ENCODE measurements at regions not wholly inside any gene's neighbourhood (a gene's known extent, or its start where the extent isn't known, plus 50 kb on each side); places are given as distances from the start of the nearest gene placed in this dataset.

- peak; percentile 89 for DNase-seq (ENCODE audit: low read depth)
- H3K4me3 ChIP-seq (ENCODE audit: low read depth, low read length), result no peak overlapping the region
- no peak for TF ChIP-seq CTCF (IDR thresholded peaks at IDR 0.05; ENCODE audit: insufficient read depth, low read length)
Measured at GRCh38 chr4:53654300-53654758, 63.0 kb upstream of the LNX1 start.

- DNase-seq (ENCODE audit: low read depth), result peak; percentile 15
- H3K4me3 ChIP-seq (ENCODE audit: low read depth, low read length), result no peak overlapping the region
- TF ChIP-seq CTCF (IDR thresholded peaks at IDR 0.05; ENCODE audit: insufficient read depth, low read length), result no peak
Measured at GRCh38 chr4:53653484-53654053, 62.3 kb upstream of the LNX1 start.

- no peak overlapping the region for H3K4me3 ChIP-seq (ENCODE audit: low read depth, low read length)
- peak; percentile 64 for DNase-seq (ENCODE audit: low read depth)
- no peak for TF ChIP-seq CTCF (IDR thresholded peaks at IDR 0.05; ENCODE audit: insufficient read depth, low read length)
Measured at GRCh38 chr4:53651156-53651735, 60.0 kb upstream of the LNX1 start.

GRCh38 chr4:53649357-53649756 lies 58.1 kb upstream of the LNX1 start:
- TF ChIP-seq CTCF (IDR thresholded peaks at IDR 0.05; ENCODE audit: insufficient read depth, low read length), result no peak
- DNase-seq (ENCODE audit: low read depth), result no peak
- H3K4me3 ChIP-seq (ENCODE audit: low read depth, low read length), result no peak overlapping the region

GRCh38 chr4:53647547-53647946 lies 56.3 kb upstream of the LNX1 start:
- no peak for TF ChIP-seq CTCF (IDR thresholded peaks at IDR 0.05; ENCODE audit: insufficient read depth, low read length)
- no peak overlapping the region for H3K4me3 ChIP-seq (ENCODE audit: low read depth, low read length)
- DNase-seq (ENCODE audit: low read depth), result no peak

- no peak overlapping the region for H3K4me3 ChIP-seq (ENCODE audit: low read depth, low read length)
- DNase-seq (ENCODE audit: low read depth), result no peak
- TF ChIP-seq CTCF (IDR thresholded peaks at IDR 0.05; ENCODE audit: insufficient read depth, low read length), result no peak
Measured at GRCh38 chr4:53646795-53647194, 55.5 kb upstream of the LNX1 start.

- DNase-seq (ENCODE audit: low read depth), result no peak
- TF ChIP-seq CTCF (IDR thresholded peaks at IDR 0.05; ENCODE audit: insufficient read depth, low read length), result no peak
- H3K4me3 ChIP-seq (ENCODE audit: low read depth, low read length), result no peak overlapping the region
Measured at GRCh38 chr4:53645108-53645507, 53.8 kb upstream of the LNX1 start.

Data from fibroblast of the aortic adventitia (primary cell).